ENCODE measurements at regions not wholly inside any gene's neighbourhood (a gene's known extent, or its start where the extent isn't known, plus 50 kb on each side); places are given as distances from the start of the nearest gene placed in this dataset.
A peak's percentile ranks its signal among the peaks of the same experiment; 100 is the strongest.

DNA sequence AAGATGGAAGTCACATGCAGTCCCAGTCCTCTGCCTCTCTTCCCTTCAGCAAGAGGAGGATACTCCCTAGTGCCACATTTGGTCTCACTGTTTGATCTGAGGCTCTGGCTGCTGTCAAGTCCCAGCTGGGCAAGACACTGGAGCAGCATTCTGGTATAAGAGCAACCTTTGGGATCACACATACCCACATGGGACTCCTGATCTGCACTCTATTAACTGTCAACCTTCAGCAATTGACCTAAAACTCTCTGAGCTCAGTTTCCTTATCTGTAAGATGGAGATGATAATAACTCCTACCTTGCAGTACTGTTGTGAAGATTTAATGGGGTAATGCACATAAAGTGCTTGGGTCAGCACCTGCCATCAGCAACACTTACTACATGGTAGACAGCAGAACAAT is 437.9 kb downstream of the PIK3R1 start (continued):
- TF ChIP-seq, protein P1, sequence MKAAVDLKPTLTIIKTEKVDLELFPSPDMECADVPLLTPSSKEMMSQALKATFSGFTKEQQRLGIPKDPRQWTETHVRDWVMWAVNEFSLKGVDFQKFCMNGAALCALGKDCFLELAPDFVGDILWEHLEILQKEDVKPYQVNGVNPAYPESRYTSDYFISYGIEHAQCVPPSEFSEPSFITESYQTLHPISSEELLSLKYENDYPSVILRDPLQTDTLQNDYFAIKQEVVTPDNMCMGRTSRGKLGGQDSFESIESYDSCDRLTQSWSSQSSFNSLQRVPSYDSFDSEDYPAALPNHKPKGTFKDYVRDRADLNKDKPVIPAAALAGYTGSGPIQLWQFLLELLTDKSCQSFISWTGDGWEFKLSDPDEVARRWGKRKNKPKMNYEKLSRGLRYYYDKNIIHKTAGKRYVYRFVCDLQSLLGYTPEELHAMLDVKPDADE (IDR thresholded peaks at IDR 0.05) = no peak
- TF ChIP-seq, protein P2, sequence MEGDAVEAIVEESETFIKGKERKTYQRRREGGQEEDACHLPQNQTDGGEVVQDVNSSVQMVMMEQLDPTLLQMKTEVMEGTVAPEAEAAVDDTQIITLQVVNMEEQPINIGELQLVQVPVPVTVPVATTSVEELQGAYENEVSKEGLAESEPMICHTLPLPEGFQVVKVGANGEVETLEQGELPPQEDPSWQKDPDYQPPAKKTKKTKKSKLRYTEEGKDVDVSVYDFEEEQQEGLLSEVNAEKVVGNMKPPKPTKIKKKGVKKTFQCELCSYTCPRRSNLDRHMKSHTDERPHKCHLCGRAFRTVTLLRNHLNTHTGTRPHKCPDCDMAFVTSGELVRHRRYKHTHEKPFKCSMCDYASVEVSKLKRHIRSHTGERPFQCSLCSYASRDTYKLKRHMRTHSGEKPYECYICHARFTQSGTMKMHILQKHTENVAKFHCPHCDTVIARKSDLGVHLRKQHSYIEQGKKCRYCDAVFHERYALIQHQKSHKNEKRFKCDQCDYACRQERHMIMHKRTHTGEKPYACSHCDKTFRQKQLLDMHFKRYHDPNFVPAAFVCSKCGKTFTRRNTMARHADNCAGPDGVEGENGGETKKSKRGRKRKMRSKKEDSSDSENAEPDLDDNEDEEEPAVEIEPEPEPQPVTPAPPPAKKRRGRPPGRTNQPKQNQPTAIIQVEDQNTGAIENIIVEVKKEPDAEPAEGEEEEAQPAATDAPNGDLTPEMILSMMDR (conservative IDR thresholded peaks at IDR 0.05; ENCODE audit: low read depth in 2 of 2) = no peak
- TF ChIP-seq, protein P3, sequence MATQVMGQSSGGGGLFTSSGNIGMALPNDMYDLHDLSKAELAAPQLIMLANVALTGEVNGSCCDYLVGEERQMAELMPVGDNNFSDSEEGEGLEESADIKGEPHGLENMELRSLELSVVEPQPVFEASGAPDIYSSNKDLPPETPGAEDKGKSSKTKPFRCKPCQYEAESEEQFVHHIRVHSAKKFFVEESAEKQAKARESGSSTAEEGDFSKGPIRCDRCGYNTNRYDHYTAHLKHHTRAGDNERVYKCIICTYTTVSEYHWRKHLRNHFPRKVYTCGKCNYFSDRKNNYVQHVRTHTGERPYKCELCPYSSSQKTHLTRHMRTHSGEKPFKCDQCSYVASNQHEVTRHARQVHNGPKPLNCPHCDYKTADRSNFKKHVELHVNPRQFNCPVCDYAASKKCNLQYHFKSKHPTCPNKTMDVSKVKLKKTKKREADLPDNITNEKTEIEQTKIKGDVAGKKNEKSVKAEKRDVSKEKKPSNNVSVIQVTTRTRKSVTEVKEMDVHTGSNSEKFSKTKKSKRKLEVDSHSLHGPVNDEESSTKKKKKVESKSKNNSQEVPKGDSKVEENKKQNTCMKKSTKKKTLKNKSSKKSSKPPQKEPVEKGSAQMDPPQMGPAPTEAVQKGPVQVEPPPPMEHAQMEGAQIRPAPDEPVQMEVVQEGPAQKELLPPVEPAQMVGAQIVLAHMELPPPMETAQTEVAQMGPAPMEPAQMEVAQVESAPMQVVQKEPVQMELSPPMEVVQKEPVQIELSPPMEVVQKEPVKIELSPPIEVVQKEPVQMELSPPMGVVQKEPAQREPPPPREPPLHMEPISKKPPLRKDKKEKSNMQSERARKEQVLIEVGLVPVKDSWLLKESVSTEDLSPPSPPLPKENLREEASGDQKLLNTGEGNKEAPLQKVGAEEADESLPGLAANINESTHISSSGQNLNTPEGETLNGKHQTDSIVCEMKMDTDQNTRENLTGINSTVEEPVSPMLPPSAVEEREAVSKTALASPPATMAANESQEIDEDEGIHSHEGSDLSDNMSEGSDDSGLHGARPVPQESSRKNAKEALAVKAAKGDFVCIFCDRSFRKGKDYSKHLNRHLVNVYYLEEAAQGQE (IDR thresholded peaks at IDR 0.05; ENCODE audit: unreplicated experiment) = no peak

DNA sequence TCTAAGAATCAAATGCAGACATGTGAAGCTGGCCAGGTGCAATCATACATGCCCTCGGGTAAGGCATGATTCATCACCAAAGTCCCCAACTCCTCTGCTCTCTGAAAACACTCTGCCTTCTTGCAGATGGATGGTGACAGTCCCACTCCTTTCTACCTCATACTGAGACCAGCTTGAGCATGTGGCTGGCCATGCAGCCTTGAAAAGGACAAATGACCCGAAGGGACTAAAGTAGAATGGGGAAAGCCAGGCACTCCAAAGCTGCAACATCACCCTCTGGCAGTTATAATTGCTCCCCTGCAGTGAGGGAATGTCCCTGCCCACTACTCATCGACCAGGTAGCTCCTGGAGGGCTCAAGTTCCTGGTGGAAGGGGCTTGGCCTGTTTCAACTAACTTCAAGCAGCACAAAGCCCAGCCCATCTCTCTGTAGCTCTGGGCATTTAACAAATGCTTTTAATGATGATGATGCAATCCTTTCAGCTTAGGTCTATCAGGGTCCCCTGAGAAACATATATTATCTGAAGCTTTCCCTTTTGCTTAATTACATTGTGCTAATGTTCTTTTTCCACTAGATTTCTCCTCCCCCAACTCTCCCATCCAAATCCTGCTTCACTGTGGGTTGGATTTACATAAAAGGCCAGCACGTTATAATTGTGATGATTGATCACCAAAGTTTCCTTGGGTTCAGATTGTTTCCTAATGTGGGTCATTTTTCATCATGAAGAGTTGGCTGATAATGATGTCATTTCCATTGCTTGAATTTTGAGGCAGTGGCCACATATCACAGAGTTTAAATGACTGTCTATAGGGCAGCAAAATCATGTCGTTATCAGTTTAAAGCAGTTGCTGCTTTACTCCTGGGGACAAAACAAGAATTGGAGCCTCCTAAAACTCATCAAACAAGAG is 436.5 kb upstream of the SLC30A5 start:
- no peak overlapping the region for H3K4me3 Mint-ChIP-seq
- Histone ChIP-seq H3K27me3 (ENCODE audit: insufficient read depth) (no peaks in the 10 kb centered on the region), H3K4me2 (no peak overlapping the region), H4K20me1 (replicated peaks; ENCODE audit: insufficient read depth) (no peaks in the 10 kb centered on the region), H3K4me3 (no peak overlapping the region), H3K9me2 (ENCODE audit: insufficient read depth) (peaks cover 20% of the 10 kb centered on the region), H3K36me3 (ENCODE audit: insufficient read depth) (no peaks in the 10 kb centered on the region), H3K4me1 (ENCODE audit: insufficient read depth) (no peaks in the 10 kb centered on the region), H3K79me2 (replicated peaks; ENCODE audit: insufficient read depth) (no peaks in the 10 kb centered on the region), H2AFZ (no peak overlapping the region; the same call in 1 of the 2 replicates), H3K27ac (ENCODE audit: low read depth) (no peak overlapping the region), H3F3A (replicated peaks; ENCODE audit: low read depth) (no peaks in the 10 kb centered on the region)
- H3K27me3 Mint-ChIP-seq (ENCODE audit: insufficient read depth, low read depth, poor library complexity) = peaks cover 6% of the 10 kb centered on the region
- H3K27ac Mint-ChIP-seq = no peak overlapping the region
- peaks cover 5% of the 10 kb centered on the region; the same call in 2 of the 3 replicates for H3K9me3 Mint-ChIP-seq
- peak; percentile 30 for DNase-seq (ENCODE audit: low spot score)
- peak; percentile 55; the same call in 2 of the 3 replicates for ATAC-seq
- peaks cover 3% of the 10 kb centered on the region for H3K4me1 Mint-ChIP-seq
- peaks cover 7% of the 10 kb centered on the region; the same call in 1 of the 3 replicates for H3K36me3 Mint-ChIP-seq (ENCODE audit: low read depth)
- TF ChIP-seq ZNF114 (CRISPR knock-in tag; IDR thresholded peaks at IDR 0.05) (no peak), EZH2phosphoT487 (IDR thresholded peaks at IDR 0.05; ENCODE audit: unreplicated experiment) (no peak), ZNF331 (CRISPR knock-in tag; IDR thresholded peaks at IDR 0.05; ENCODE audit: low read depth) (no peak), JUNB (IDR thresholded peaks at IDR 0.05; ENCODE audit: unreplicated experiment) (no peak)
- TF ChIP-seq, protein P3 (IDR thresholded peaks at IDR 0.05; ENCODE audit: unreplicated experiment) = no peak

All from GM23338 (cell line).